Activated CD8-positive, alpha-beta memory T cell treated with anti-CD3 and anti-CD28 coated beads for 36 hours (primary cell): ENCODE measurements at regions not wholly inside any gene's neighbourhood (a gene's known extent, or its start where the extent isn't known, plus 50 kb on each side); places are given as distances from the start of the nearest gene placed in this dataset.
"Not testable (repeated sequence)": the region's sequence is repeated elsewhere in the genome, so short reads cannot be mapped to it uniquely, and the experiment has no call there.

Source experiments
- CTCF ChIA-PET: fragments of 350-600 bp; sonication (Branson Sonifier 250); formaldehyde crosslinking; loops from one replicate; lab custom pipeline; 2021; ENCODE audit warnings: antibody characterized with exemption; lab: Charles Lee
- POLR2A ChIA-PET: fragments of 350-600 bp; sonication (Branson Sonifier 250); formaldehyde crosslinking; loops from one replicate; lab custom pipeline; 2021; ENCODE audit warnings: antibody characterized with exemption; lab: Charles Lee

DNA sequence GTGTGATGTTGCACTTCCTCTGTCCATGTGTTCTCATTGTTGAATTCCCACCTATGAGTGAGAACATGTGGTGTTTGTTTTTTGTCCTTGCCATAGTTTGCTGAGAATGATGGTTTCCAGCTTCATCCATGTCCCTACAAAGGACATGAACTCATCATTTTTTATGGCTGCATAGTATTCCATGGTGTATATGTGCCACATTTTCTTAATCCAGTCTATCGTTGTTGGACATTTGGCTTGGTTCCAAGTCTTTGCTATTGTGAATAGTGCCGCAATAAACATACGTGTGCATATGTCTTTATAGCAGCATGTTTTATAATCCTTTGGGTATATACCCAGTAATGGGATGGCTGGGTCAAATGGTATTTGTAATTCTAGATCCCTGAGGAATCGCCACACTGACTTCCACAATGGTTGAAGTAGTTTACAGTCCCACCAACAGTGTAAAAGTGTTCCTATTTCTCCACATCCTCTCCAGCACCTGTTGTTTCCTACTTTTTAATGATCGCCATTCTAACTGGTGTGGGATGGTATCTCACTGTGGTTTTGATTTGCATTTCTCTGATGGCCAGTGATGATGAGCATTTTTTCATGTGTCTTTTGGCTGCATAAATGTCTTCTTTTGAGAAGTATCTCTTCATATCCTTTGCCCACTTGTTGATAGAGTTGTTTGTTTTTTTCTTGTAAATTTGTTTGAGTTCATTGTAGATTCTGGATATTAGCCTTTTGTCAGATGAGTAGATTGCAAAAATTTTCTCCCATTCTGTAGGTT, 463.6 kb downstream of the RPS6KC1 start:
- POLR2A ChIA-PET, CTCF ChIA-PET: not testable (repeated sequence)

DNA sequence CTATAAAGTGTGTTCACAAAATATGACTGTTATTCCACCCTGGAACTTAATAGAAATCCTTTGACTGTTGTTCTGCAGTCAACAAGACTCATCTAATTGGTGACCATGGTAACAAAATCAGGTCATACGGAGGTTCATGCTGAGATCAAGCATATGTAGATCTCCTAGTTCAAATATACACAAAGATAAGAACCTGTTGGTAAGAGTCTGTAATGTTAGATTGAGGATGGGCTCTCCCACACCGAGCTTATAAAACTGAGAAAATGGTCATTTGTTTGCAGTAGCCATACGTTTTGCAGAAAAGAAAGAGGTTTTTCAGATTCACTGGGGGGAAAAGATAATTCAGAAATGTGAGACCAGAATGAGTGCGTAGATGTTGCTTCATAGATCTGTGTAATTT, 468.1 kb downstream of the RPS6KC1 start:
- ChIA-PET POLR2A (no interaction called here), CTCF (no interaction called here)

DNA sequence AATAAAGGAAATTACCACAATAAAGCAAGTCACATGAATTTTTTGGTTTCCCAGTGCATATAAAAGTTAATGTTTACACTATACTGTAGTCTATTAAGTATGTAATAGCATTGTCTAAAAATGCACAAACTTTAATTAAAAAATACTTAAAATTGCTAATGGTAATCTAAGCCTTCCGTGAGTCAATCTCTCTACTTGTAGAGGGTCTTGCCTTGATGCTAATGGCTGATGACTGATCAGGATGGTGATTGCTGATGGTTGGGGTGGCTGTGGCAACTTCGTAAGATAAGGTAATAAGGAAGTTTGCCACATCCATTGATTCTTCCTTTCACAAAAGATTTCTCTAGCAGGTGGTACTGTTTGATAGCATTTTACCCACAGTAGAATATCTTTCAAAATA, 466.6 kb upstream of the PROX1 start:
- CTCF ChIA-PET = no interaction called here
- POLR2A ChIA-PET = no interaction called here

DNA sequence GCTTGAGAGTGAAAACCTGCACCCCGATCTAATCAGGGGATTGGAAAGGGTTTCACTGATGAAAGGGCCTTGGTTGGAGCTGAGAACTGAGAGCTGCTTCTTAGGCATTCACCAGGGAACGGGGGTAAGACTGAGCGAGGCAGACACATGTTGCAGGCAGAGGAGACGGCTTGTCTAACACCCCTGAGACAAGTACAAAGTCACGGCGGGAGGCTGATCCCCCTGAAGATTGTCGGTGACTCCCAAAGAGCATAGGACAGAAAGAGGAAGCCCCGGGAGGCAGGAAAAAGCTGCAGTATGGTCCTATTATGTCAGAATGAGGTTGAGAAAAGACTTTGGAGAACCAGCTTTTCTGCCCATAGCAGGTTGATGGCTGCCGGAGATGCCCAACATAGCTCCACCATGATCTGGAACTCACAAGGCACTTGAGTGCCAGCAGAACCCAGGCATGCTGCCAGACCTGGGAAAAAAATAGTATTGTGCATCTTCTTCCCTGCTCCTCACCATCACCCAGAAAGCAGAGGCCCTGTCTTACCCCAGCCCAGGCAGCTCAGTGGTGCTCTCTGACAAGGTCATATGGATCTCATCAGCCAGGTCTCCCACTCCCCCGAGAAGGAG, 463.9 kb upstream of the PROX1 start:
- ChIA-PET CTCF (no interaction called here), POLR2A (no interaction called here)

DNA sequence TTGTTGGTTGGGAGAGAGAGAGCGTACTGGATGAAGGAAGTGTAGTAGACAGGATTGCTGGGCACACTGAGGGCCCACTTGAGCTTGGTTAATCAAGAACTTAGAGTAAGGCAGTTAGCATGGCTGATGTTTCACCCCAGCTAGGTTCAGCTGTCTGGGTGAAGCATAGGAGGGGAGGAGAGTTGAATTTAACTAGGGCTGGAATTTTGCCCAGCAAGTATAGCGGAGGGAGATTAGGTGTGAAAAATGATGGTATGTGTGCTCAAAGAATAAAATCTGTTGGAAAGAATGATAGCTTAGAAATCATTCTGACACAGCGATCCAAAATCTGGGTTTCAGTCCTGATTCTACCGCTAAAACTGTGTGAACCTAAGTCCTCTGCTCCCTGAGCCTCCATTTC, 461.5 kb upstream of the PROX1 start:
- ChIA-PET CTCF (no interaction called here), POLR2A (no interaction called here)

DNA sequence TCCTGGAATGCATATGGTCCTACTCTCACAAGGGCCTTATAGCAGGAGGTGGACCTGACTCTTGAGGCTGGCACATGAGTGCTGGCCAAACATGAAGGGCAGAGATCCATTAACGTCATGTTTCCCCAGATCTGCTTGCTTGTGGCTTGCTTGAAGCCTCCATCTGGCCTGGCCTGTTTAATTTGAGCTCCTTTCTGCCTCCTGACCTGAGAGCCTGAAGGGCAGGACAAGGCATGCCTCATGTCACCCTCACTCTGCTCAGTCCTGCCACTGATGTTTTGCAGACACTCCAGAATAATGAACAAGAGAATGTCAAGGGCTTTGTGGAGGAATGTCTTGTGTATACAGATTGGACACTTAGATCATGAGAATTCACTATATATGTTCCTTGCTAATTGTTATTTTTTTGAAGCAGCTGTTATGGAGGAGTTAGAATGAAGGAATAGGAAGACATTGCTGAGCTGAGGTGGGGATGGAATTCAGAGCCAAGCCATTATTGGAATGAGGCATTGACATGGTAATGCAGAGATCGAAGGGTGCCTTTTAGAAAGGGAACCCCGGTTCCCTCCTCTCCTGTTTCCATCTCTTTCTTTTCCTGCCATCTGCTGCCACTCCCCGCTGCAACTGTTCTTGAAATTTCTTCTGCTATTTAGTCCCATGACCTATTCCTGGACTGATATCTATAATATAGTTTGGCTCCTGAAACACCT, 457.0 kb upstream of the PROX1 start:
- CTCF ChIA-PET = no interaction called here
- POLR2A ChIA-PET = no interaction called here

DNA sequence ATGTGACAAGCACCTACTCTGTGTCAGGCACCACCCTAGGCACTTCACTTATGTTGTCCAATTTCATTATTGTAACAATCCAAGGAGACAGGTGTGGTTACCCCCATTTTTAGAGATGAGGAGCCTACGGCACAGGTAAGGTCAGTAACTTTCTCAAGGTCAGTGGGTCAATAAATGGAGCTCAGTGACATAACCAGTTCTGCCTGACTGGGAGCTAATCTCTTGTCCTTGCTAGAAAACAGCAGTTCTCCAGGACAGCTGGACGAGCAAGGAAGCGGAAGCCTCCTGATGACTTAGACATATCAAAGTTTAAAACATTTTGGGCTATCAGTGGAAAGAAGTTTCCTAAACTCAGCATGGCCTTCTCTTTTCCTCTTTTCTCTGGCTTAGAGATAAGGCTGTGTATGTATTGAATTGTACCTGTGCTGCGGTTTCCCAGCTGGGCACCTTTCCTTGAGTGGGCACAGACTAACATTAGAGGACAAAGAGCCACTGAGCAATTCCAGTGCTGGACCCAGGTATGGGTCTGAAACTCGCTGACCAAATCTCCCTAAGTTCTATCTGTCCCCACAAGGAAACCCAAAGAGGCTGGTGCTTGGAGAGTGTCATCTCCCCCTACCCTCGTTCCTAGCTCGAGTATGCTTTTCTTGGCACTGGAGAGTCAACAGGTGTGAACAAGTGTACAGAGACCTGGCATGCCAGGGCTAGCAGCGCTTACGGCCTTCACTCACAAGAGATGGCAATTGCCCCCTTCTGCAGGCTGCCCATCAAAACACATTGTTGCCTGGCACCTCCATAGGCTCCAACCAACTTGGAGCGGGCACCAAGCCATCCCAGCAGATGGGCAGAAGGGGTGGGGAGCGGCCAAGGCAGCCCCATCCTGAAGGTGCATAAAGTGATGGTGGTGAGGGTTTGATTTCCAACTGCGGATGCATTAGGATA, 456.1 kb upstream of the PROX1 start:
- ChIA-PET CTCF (no interaction called here), POLR2A (no interaction called here)

DNA sequence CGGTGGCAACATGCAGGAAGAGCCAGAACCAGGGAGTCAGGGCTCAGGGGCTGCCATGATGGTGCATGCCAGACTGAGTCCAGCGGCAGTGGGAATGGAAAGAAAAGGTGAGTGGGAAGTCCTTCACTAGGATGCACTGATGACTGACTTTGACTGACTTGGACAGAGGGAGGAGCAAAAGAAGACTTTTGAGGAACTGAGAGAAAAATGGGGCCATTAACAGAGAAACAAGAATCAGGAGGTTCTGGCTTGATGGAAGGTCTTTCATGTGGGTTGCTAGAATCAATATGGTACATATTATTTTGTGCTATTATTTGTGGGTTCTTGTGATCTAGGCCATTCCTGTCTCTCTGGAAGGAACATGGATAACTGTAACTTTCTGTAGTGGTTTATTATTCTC, 454.6 kb upstream of the PROX1 start:
- ChIA-PET CTCF (no interaction called here), POLR2A (no interaction called here)

DNA sequence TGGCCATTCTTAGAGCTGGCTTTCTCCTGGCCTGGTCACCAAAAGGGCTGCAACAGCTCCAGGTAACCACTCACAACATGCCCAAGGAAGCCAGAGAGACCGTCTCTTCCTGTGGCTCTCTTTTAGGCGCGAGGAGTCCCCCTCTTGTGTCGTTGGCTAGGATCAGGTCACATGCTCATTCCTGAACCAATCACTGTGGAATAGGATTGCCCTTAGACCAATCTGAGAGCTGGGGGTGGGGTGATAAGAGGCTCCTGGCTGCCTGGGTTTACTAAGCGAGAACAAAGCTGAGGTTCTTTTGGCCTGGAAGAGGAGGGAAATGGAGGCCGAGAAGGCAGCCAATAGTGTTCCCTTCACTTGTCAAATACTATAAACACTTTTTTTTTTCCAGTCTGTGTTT, 452.1 kb upstream of the PROX1 start:
- CTCF ChIA-PET = no interaction called here

DNA sequence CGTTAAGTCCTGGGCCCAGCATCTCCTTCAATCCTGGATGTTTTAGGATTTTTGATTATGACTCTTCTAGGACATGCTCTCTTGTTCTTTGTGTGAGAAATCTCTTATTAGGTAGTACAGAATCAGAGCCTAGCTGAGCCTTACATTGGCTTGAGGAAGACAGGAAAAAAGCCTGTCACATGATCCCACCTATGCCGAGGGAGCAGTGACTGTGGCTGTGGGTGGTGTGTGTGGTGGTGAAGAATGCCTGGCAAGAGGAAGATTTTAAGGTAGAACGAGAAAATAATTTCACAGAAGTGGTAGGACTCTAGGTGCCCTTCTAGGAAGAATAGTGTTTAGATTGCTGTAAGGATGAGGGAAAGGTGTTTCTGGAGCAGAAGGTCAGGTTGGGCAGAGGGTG, 449.5 kb upstream of the PROX1 start:
- CTCF ChIA-PET = no interaction called here
- POLR2A ChIA-PET = no interaction called here

More for the DNA sequence above, 452.1 kb upstream of the PROX1 start:
- POLR2A ChIA-PET = no interaction called here

DNA sequence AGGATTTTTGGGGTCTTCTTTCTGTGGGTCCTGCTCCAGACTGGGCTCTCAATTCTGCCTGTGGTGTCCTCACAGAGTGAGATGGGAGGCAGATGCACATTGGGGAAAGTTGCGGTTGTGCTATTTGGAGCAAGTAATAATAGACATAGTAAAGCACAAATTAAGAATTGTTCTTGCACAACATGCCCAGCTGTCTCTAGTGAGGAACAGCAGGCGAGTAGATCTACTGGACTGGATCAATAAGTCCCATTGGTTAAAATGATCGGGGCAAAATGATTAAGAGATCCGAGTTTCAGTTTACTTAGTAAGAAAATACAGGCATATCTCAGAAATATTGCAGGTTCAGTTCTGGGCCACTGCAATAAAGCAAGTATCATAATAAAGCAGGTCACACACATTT, 448.3 kb upstream of the PROX1 start:
- ChIA-PET POLR2A (no interaction called here), CTCF (no interaction called here)

DNA sequence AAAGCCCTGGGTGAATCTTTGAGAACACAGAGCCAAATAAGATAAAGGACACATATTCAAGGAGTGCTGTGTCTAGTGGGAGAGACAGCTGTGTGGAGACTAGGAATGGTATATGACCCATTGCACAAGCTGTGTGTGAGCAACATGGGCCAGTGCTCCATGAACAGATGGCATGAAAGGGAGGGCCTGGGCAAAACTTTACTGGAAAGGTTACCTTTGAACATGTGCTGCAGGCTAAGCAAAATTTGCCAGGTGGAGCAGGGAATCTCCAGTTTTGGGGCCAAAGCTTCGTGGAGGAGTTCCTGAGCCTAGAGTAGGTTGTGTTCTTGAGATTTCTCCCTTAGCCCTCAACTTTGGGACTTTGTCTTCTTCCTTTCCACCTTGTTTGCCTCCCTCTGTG, 446.1 kb upstream of the PROX1 start:
- CTCF ChIA-PET = no interaction called here
- POLR2A ChIA-PET = no interaction called here

DNA sequence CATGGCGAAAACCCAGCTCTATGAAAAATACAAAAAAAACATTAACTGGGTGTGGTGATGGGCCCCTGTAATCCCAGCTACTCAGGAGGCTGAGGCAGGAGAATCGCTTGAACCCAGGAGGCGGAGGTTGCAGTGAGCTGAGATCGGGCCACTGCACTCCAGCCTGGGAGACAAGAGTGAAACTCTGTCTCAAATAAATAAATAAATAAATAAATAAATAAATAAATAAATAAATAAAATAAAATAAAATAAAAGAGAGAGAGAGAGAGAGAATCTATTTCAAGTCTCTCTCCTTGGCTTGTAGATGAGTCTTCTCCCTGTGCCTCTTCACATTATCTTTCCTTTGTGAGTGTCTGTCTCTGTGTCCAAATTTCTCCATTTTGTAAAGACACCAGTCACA, 442.6 kb upstream of the PROX1 start:
- POLR2A ChIA-PET, CTCF ChIA-PET: not testable (repeated sequence)

DNA sequence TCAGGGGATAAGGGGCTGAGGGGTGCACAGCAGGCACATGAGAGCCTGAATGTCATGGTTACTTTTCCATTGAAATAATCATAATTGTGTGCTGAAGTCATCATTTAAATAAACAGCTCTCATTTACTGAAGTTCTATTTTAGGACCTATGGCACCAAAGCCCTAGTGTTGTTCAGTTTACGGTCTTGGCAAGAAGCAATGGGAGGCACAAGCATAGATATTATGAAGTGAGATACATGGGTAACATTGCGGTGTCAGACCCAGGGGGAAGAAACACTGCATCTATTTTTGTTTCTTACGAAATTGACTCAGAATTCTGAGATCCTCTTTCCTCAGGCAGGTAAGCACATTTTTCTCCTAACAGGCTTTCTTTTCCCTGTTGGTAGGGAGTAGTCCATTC, 437.8 kb upstream of the PROX1 start:
- ChIA-PET POLR2A (no interaction called here), CTCF (no interaction called here)

DNA sequence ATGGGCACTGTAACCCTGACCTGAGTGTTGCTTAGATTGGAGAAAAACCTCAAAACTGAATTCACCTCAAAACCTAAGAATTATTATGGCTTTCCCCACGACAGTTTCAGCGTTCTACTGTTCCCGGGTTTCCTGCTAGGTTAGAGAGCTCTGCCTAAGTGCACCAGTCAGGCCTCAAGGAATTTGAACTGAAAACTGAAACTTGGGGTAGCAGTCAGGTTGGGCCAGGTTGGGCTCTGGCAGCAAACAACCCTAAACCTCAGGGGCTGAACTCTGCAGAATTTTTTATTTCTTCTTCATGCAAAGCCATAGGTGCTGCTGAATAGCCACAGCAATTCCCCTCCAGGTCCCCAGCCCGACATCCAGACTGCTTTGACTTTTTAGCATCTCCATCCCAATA, 437.0 kb upstream of the PROX1 start:
- ChIA-PET CTCF (no interaction called here), POLR2A (no interaction called here)

DNA sequence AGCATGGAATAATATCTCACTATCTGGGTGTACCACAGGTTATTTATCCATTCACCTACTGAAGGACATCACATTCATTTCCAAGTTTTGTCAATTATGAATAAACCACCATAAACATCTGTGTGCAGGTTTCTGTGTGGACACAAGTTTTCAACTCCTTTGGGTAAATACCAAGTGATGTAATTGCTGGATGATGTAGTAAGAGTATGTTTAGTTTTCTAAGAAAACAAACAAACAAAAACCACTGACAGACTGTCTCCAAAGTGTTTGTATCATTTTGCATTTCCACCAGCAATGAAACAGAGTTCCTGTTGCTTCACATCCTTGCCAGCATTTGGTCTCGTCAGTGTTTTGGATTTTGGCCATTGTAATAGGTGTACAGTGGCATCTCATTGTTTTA, 435.7 kb upstream of the PROX1 start:
- ChIA-PET POLR2A (no interaction called here), CTCF (no interaction called here)

DNA sequence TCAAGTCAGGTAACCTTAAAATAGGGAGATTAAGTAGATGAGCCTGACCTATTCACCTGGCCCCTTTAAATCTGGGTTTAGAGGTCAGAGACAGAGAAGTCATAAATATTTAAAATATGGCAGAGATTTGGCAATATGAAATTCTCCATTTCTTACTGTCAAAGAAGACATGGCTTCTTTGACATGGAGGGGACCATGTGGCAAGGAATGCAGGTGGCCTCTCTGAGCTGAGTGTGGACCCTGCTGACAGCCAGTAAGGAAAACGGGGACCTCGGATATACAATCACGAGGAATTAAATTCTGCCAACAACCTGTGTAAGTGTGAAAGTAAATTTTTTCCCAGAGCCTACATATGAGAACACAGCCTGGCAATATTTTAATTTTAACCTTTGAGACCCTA, 427.5 kb upstream of the PROX1 start:
- ChIA-PET POLR2A (no interaction called here), CTCF (no interaction called here)

DNA sequence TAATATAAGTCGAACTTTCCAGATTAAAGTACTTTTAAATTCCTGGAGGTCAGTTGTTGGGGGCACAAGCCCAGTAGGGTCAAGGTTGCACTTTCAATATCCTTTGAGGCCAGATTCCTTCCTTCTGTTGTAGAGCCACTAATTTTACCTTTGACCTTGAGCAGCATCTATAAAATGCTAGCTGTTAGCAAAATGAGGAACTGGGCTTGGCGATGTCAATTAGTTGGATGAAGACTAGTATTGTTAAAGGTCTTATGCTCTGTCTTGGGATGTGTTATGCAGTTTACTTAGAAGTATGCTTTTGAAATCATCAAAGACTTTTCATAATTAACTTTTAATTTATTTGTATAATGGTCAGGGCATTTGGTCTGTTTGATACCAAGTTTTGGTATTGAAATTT, 425.9 kb upstream of the PROX1 start:
- ChIA-PET POLR2A (no interaction called here), CTCF (no interaction called here)

DNA sequence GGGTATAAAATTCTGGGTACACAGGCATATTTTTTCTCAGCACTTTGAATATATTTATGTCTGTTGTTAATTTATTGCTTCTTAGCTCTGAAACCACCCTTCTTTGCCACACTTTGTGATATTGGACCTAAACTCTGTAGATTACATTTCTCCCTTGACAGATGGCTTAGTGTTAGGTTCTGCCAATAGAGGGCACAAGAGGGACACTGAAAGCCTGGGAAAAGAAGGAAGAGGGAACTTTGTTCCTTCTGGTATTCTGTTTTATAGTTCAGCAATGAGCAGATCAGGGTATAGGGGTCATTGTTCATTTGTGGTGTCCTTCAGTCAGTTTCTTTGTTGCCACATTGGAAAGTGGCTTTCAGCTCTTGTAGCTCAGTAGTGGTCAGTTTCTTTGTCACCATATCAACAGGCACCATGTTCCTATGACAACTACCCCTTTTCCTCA, 423.5 kb upstream of the PROX1 start:
- CTCF ChIA-PET = no interaction called here

More for the DNA sequence above, 423.5 kb upstream of the PROX1 start:
- POLR2A ChIA-PET = no interaction called here
